ENCODE measurements at regions not wholly inside any gene's neighbourhood (a gene's known extent, or its start where the extent isn't known, plus 50 kb on each side); places are given as distances from the start of the nearest gene placed in this dataset.
"Not testable (repeated sequence)": the region's sequence is repeated elsewhere in the genome, so short reads cannot be mapped to it uniquely, and the experiment has no call there.

- DNase-seq, result no peak
These were observed 239.5 kb downstream of the SATB1 start for GRCh38 chr3:18185624-18186023.

GRCh38 chr3:18182923-18183322 is 242.2 kb downstream of the SATB1 start:
- DNase-seq, result not testable (repeated sequence)

GRCh38 chr3:18179521-18179920 is 245.6 kb downstream of the SATB1 start:
- DNase-seq, result no peak

DNA sequence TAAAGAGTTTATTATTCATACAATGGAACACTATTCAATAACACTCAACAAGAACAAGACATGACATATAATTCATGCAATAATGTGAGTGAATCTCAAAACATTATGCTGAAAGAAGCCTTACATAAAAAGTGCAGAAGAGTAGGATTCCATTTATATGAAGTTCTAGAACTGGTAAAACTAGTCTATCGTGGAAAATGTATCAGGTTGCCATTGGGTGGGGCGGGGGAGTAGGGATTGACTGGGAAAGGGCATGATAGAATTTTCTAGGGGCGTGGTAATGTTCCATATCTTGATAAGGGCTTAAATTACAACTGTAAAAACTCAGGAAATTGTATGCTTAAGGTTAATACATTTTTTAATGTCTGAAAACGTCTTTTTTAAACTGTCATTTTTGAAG is 247.9 kb downstream of the SATB1 start:
- no peak for DNase-seq

- DNase-seq, result not testable (repeated sequence)
These were observed 251.2 kb downstream of the SATB1 start for GRCh38 chr3:18173891-18174290.

GRCh38 chr3:18159681-18160080 is 265.5 kb downstream of the SATB1 start:
- no peak for DNase-seq

DNA sequence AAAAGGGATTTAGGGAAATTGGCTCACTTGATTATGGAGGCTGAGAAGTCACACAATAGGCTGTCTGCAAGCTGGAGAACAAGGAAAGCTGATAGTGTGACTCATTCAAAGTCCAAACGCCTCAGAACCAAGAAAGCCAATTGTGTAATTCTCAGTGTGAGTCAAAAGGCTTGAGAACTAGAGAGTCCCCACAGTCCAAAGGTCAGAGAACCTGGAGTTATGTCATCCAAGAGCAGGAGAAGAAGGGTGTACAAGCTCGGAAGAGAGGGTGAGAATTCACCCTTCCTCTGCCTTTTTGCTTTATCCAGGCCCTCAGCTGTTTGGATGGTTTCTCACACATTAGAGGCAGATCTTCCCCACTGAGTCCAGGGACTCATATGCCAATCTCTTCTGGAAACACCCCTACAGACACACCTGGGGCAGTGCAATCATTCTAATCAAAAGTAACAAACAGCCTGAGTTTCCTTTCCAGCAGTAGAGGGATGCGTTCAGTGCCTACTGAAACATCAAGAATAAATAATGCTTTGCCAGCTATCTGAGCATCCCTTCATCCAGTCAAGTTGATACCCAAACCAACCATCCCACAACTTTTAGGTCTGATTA is 271.5 kb downstream of the SATB1 start:
- no peak for DNase-seq

DNA sequence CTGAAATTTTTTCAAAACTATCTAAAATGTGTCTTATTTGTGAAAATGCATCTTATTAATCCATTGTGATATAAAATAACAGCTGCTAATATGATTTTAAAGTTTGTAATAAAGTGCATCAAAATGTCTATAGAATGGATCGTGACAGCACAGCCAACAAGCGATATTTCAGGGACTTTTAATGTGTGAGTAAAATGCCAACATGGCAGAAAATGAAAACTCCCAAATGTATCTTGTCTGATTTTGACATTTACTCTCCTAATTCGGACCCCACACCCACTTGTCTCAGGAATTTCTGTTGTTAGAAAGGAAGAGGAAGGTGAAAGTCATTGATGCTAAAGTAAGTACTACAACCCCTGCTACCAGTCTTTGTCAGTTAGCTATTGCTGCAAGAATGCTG is 273.9 kb downstream of the SATB1 start:
- no peak for DNase-seq

- no peak for DNase-seq
These were observed 275.2 kb downstream of the SATB1 start for GRCh38 chr3:18149935-18150334.

- no peak for DNase-seq
These were observed 275.8 kb downstream of the SATB1 start for GRCh38 chr3:18149386-18149785.

- DNase-seq, result no peak
These were observed 280.6 kb downstream of the SATB1 start for GRCh38 chr3:18144571-18144970.

GRCh38 chr3:18143258-18143780 is 281.8 kb downstream of the SATB1 start:
- DNase-seq, result no peak

DNA sequence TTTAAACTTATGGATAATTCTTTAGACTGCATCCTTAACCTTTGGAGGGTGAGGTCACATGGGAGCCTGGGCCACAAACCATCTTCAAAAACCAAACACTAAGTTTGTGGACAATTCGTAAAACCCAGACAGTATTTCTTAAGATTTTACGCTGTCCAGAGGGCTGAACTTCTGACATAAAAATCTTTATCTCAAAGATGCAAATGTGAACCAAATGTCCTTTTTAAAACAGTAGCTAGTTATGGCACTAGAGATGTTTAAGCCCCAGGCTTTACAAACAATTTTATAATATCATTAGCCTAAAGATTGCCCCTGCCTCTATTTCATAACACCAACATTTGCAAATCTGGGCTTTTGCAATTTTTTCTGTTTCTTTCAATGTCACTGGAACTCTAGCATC is 287.2 kb downstream of the SATB1 start:
- DNase-seq, result no peak

- no peak for DNase-seq
These were observed 289.9 kb downstream of the SATB1 start for GRCh38 chr3:18135060-18135814.

DNA sequence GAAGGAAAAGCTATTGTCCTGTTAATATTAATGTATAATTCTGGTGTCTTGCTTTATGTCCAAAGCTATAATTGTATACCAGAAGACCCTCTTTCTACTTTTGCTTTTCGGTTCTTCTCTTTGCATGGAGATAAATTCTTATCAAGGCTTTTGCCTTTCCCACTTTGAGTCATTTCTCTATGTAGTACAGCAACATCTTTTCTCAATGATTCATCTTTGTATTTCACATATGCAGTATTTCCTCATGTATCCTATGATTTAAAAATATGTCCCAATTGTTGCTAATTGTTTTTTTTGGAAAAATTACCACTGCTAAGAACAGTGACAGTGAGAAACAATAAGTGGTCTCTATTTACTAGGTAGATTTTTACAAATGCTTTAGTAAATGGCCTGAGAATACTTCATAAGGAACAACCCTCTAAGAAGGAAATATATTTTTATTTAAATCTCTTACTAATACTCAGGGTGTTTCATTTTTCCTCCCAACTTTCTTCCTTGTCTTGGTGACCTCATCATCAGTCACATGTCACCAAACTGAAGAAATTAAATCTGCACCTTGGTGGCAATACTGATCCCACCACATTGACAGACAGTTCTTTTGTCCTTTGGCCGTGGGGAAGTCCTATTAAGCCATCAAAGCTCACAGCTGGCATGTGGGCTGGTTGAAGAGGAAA is 290.6 kb downstream of the SATB1 start:
- no peak for DNase-seq

DNA sequence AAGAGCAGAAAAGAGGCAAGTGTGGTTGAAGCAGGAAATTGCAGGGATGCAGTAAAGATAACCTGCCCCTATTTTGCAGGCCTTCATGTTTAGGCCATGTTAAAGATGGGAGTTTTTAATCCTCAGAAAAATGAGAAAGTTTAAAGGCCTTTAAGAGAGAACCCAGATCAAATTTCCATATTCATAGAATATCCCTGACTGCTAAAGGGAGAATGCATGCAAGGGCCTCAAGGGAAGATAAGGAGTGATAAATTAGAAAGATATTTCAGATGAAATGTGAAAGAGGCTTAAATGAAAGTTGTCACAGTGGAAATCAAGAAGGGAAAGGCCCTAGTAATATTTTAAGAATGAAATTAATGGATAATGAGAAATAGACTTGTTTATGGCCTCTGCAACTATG is 292.1 kb downstream of the SATB1 start:
- DNase-seq, result no peak

GRCh38 chr3:18127859-18128681 is 297.1 kb downstream of the SATB1 start:
- DNase-seq, result no peak

- no peak for DNase-seq
These were observed 297.8 kb downstream of the SATB1 start for GRCh38 chr3:18127174-18127858.

DNA sequence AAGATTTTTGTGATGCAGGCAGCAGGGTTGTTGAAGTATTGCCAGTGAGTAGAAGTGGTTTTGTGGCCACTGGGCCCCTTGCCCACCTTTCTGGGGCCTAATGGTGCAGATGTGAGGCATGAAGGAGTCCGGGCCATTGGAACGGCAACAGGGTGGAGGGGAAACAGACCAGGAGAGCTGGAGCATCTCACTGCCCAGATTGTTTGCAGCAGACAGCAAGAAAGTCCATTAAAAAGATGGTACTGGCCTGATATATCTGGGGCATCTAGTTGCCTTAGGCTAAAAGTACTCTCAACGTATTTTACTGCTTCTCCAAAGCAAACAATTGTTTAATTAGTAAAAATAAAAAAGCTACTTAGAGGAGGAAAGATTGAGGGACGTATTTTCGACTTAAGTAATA is 298.4 kb downstream of the SATB1 start:
- DNase-seq, result no peak

GRCh38 chr3:18124501-18124900 is 300.6 kb downstream of the SATB1 start:
- no peak for DNase-seq

- no peak for DNase-seq
These were observed 302.9 kb downstream of the SATB1 start for GRCh38 chr3:18122264-18122663.

- DNase-seq, result no peak
These were observed 304.1 kb downstream of the SATB1 start for GRCh38 chr3:18121020-18121419.
